Loucy (cell line): ENCODE measurements at regions not wholly inside any gene's neighbourhood (a gene's known extent, or its start where the extent isn't known, plus 50 kb on each side); places are given as distances from the start of the nearest gene placed in this dataset.

Experiments used
- CTCF ChIP-seq: fragments of 200-600 bp; sonication (generic); conservative IDR thresholded peaks from 2 replicates; pipeline ENCODE4 v1.5.1; 2014; ENCODE audit warnings: mild to moderate bottlenecking, antibody characterized with exemption, low read length
- EZH2phosphoT487 ChIP-seq: fragments of 200-600 bp; IDR thresholded peaks from 2 replicates; pipeline ENCODE4 v1.6.1; 2018; ENCODE audit warnings: antibody characterized with exemption, mild to moderate bottlenecking, moderate library complexity, borderline replicate concordance

DNA sequence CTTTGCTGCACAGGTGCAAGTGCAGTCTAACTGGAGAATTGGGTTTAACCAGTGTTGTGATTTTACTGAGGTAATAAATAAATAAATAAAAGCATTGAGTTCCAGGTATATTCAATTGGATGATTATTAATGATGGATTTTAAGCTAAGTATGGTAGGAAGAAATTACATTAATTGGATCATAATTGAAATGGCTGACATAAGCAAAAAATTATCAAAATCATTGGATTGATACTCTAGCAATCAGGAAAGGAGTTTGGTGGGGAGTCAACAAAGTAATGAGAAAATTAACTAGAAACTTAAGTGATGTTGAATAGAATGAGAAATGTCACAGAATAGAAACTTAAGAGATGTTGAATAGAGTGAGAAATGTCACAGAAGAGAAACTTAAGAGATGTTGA lies 981.9 kb downstream of the SI start:
- TF ChIP-seq CTCF (no peak), EZH2phosphoT487 (no peak)
